ENCODE measurements at regions not wholly inside any gene's neighbourhood (a gene's known extent, or its start where the extent isn't known, plus 50 kb on each side); places are given as distances from the start of the nearest gene placed in this dataset.
"Not testable (repeated sequence)": the region's sequence is repeated elsewhere in the genome, so short reads cannot be mapped to it uniquely, and the experiment has no call there.

DNA sequence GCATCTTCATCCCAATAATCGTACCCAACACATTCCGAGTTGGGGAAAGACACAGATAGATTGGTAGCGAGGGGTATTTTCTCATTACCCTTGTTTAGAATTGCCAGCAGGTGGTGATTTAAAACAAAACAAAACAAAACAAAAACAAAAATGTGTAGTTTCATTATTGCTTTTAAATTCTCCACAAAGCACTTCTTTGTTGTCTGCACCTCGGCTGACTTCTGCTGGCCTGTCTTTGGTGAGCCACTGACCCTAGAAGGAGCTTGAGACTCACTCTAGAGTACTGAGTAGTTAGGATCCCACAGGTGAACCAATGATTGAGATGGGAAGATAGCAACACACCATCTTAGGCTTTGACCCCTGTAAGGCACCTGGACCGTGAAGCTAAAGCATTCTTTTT is 105.4 kb upstream of the BET1 start:
- no peak for DNase-seq (ENCODE audit: low read depth)

DNA sequence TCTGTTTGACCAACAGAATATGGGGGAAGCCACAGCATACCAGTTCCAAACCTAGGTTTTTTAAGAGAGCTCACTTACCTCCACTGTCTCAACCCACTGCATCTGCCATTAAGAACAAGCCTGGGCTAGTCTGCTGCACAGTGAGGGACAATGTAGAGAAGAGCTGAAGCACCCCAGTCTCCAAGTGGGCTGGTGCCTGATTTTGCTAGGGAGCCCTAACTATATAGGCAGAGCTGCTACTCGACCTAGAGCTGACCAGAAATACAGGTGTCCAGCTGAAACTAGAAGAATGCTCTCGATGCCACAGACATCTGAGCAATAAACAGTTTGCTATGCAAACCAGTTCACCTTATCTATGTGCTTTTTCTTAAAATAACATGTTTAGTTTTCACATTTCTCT is 106.9 kb upstream of the BET1 start:
- no peak for DNase-seq (ENCODE audit: low read depth)

DNA sequence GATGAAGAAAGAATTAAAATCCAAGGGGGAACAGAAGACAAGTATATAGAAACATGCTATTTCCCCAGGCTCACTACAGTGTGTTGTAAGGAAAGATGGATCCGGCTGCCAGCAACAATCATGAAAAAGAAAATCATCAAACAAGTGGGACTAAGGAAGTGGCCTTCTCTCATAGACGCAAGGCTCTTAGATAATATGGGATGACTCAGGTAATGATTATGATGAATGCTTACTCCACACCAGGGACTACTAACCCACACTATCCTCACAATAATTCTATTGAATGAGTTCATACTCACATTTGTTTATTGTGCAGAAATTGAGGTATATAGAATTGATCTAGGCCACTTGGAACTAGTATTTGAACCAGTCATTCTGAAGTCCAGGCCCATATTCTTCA is 111.2 kb upstream of the BET1 start:
- DNase-seq (ENCODE audit: low read depth): no peak

DNA sequence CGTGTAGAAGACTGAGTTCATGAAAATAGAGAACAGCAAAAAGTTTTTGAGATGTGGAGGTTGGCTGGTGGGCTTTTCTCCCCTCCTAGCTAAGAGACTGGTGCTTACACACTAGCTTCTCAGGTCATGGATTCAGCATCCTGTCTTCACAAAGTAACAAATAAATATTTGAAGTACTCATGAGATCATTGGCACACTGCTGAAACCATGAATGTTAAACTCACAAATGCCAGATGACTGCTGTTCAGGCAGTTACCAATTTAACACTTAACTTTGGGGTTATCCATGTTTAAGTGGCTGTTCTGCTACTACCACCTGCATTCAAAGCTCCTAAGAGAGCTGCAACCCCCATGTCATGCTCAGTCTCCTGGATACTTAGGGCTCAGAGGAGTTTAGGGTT is 119.0 kb upstream of the BET1 start:
- no peak for DNase-seq (ENCODE audit: low read depth)

DNA sequence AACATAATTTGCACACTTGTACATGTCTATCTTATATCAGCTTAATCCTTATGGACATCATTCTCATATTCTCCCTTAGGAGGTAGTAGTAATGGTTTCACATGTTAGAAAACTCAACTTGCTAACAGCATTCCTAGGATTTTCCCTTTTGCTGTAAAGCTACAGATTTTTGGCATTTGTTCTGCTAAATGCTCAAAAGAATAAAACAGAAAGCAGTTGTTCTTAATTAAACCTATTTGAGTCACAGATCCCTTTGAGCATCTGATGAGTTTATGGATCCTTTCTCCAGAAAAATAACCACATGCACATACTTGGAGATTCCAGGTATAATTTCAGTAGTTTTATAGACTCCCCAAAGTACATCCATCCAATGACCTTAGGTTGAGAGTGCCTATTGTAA is 122.9 kb upstream of the BET1 start:
- no peak for DNase-seq (ENCODE audit: low read depth)

DNA sequence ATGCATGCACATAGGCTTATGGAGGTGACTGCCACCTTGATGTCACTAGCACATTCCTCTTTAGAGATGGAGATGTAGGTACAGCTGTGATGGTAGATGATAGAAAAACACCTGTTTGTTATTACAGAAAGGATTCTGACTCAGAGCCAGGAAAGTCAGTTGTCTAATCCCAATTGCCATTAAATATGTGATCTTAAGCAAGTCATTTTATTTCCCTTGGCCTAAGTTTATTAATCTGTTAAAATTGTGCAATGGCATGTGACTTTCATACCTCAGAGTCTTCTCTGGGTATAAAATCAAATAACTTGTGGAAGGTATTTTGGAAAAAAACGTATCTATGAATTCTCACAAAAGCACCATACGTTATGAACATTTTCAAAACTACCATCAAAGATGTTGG is 123.9 kb upstream of the BET1 start:
- no peak for DNase-seq (ENCODE audit: low read depth)

DNA sequence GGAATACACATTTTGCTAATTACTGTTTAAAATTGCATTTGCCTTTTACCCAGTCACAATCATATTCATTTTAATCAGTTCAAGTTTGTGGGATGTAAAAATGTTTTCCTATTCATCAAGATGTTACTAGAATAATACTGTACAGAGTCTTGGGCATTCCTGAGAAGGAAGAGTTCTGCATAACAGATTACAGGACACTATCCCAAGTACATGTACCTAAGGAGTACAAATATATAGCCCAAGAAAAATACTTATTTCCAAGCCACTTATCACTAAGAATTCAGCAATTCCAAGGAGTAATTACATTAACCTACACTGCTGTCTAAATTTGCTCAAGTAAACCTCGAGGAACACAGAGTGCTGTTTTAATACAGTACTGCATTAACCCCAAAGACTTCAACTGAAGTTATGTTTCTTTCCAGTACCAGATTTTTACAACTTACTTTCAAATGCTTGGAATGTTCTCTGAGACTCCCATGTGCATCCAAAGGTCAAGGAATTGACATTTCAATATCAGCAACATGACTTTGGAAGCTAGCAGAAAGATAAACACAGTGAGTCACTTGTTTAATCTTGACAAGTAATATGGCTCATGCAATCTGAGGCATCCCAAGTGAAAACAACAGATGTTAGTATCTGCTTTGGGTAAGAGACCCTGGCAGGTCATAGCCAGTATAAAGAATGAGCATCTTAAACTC is 125.4 kb upstream of the BET1 start:
- no peak for DNase-seq (ENCODE audit: low read depth)

DNA sequence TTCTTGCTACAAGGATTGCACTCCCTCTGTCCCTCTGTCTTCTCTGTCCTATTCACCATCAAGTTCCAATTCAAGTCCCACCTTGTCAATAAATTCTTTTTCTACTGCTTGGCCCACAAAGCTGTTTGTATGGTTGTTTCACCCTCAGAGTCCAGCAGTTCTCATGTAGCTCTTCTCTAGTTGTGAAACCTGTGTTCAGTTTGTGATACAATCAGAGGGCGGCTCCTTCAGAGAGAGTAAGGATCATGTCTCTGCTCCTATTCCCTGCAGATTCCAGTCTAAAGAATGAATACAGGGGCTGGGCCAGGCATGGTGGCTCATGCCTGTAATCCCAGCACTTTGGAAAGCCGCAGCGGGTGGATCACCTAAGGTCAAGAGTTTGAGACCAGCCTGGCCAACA is 126.6 kb upstream of the BET1 start:
- no peak for DNase-seq (ENCODE audit: low read depth)

DNA sequence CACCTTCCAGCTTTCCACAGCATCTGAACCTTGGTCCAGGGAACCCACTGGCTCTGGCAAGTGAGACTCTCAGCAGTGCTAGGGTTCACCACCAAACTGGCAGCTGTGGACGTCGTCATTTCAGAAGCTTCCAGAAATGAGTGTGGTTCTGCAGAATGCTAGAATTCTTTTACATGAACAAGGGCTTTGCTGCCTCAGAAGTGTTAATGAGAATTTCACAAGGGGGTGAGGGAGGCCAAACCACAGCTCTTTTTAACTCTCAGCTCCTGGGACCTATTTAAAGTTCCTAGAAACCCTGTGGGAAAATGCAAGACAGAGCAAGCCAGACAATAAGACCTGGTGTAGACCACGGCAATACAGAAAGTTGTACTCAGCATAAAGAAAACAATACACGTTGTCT is 129.3 kb upstream of the BET1 start:
- DNase-seq (ENCODE audit: low read depth): no peak

DNA sequence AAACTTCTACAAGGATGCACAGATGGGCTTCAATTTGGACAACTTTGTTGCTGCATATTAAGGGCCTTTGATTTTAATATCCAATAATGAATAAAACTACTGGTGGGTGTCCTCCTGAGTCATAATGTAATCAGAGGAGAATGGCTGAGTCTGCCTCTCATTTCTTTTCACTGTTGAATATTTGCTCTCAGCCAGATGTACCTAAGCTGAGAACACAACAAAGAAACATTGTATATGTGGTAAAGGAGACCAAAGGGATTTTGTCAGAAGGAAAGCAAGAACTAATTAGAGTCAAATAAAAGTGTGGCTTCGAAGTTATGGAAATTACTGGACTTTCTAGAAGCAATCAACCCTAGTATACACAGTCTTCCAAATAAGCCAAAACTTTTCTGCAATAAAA is 131.0 kb upstream of the BET1 start:
- no peak for DNase-seq (ENCODE audit: low read depth)

DNA sequence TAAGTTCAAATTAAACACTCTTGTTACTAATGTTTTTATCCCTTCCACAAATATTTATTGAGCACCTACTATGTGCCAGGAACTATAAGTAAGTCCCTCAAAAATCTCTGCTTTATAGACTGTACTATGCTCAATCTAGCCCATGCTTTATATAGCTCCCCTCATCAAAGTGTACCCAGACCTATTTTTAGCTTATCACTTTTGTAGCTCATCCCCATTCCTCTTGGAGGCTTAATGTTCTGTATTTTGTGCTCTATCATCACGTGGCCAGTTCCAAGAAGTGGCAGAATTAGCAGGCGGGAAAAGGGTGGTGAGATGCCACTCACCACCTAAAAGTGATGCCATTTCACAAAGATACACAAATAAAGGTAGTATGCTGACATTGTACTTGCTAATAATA is 138.1 kb upstream of the BET1 start:
- no peak for DNase-seq (ENCODE audit: low read depth)

DNA sequence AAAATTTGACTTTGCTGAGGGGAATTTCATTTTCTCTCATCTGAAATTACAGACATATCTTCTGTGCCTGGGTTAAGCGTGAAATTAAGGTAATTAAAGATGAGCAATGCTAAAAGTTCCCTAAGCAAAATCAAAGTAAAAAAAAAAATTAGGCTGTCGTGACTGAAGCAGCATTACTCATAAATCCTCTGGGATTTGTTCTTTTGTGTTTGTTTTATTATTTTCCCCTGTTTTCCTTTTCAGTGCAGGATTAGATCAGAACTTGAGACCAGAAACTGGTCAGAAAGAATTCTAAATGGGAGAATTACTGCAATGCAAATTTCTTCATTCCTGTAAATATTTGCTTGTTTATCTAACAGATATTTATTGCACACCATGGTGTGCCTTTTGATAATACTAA is 141.4 kb upstream of the BET1 start:
- DNase-seq (ENCODE audit: low read depth): no peak

DNA sequence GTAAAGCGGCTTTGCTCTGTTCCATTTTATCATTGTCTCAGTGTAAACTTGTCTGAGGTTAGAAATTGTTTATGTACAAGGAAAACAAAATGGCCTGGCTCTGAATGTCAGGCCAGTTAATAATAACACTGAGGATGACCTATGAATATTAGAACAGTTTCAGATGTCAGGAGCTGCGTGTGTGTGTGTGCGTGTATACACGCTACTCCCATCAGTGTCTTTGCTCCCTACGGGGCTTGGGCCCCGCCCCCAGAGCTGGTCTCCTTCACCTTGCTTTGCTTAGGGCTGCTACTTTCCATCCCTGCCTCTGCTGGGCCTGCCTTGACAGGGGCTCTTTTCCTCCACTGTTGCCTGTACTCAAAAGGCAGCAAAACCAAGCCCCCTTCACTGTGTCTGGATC is 142.3 kb upstream of the BET1 start:
- no peak for DNase-seq (ENCODE audit: low read depth)

DNA sequence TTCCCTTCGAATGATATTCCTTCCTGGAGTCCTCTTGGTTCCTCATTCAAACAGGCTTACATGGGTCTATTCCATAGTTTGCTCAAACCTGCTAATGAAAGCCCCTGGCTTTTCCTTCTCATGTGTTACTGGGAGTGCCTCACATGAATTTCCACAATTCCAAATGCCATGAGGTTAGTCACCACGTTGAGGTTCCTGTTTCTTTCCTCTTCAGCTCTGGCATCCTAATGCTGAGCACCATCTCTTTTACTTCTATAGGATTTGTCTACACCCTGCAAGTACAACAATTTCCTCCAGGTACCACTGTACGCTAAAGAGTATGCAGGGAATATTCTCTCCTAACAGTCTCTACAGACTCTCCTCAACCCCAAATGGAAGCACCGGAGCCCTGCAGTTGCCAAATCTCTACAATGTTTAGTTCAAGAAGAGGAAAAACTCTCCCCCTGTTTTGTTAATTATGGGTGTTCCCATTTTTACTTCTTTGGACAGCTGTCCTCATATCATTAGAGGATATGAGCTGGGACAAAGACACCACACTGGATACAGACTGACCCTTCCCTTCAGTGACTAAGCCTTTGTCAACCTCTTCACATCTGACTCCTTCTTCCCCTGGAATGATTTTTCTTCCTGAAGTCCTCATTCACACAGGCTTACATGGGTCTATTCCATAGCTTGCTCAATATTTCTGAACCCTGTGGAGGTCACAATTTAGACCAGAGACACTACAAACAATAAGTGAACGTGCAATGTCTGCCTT is 145.8 kb upstream of the BET1 start:
- no peak for DNase-seq (ENCODE audit: low read depth)

DNA sequence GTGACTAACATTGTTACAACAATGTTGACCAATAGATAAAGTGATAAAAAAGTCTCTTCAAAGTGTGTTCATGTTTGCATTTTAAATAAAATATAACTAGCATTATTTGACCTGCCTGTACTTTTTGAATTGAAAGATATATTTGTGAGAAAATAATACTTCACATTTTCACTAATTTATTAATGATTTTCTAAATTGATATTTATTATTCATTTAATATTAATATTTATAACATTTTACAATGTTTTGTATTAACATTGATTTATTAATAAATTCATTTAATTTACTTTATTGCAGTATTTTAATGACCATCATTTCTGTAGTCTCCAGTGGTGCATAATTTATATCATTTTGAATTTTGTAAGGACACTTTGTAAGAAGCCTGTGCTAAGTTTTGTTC is 150.0 kb upstream of the BET1 start:
- DNase-seq (ENCODE audit: low read depth): no peak

DNA sequence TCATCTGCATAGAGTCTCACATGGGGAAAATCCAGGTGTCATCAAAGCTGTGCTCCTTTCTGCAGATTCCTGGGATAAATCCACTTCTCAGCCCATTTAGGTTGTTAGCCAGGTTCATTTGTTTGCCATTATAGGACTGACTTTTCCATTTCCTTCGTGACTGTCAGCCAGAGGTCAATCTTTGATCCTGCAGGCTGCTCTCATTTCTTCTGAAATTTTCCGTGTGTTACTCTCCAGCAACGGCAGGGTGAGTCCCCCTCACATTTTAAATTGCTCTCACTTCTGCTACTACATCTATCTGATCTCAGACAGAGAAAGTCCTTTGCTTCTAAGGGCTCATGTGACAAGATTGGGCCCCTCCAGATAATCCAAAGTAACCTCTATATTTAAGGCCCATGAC is 150.7 kb upstream of the BET1 start:
- DNase-seq (ENCODE audit: low read depth): no peak

DNA sequence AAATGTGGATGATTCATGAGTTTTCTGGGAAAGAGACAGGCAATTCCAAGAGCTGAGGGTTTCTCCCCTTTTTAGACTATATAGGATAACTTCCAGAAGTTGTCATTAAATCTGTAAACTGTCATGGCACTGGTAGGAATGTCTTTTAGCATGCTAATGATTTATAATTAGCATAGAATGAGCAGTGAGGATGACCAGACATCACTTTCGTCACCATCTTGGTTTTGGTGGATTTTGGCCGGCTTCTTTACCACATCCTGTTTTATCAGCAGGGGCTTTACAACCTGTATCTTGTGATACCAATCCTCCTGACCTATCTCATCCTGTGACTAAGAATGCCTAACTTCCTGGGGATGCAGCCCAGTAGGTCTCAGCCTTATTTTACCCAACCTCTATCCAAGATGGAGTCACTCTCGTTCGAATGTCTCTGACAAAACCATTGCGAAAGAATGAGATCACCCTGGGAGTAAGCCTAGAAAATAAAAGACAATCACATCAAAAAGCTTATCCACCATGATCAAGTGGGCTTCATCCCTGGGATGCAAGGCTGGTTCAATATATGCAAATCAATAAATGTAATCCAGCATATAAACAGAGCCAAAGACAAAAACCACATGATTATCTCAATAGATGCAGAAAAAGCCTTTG is 153.6 kb upstream of the BET1 start:
- not testable (repeated sequence) for DNase-seq (ENCODE audit: low read depth)

DNA sequence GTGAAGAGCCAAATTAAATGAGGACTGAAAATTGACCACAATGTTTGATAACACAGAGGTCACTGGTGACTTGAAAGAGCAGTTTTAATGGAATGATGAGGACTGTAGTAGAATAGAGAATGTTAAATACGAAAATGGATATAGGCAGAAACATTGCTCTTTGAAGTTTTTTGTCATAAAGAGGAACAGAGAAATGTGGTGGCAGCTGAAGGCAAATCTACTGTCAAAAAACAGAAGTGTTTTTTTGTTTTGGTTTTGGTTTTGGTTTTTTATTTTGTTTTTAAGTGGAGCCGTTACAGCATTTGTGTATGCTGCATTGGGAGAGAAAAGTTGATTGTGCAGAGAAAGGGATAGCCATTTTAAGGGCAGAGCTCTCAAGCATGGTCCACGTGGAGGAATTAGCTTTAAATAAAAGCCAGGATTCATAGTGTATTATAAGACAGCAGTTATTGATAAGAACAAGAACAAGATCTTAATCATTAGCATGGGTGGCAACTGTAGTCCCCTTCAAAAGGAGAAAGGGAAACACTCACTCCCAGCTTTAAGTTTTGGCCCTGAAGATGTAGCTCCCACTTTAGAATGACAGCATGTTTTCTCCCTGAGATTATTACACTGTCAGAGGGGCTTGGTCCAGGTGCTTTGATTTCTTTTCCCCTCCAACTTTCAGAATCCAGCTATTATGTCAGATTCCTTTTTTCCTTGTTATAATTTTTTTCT is 156.7 kb upstream of the BET1 start:
- no peak for DNase-seq (ENCODE audit: low read depth)

DNA sequence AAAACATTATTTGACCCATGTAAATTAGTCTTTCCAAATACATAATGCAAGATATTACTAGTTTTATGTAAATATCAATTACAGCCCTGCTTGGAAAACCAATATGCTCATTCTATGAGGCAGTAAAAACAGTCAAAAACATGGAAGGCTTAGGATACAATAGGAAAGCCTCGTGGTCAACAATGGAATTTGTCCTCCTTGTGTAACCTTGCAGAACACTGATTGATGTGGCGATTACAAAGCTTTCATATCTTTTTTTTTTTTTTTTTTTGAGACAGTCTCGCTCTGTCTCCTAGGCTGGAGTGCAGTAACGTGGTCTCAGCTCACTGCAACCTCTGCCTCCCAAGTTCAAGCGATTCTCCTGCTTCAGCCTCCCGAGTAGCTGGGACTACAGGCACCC is 157.3 kb upstream of the BET1 start:
- no peak for DNase-seq (ENCODE audit: low read depth)

DNA sequence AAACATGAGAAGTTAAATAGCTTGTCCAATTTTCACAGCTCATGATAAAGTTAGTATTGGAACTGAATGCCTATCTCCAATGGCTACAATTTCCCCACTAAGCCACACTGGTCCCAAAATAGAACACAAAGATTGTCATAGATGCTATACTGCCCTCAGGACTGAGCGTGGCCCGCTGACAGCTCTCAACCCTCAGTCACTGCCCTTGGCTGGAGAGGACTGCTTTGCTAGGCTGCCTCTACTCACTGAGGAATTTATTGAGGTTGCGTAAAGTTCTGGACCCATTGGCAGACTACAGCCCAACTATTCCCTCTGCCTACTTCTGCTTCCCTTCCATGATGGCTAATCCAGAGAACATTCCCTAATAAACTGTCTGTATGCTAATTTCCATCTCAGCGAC is 165.5 kb upstream of the BET1 start:
- DNase-seq (ENCODE audit: low read depth): no peak

DNA sequence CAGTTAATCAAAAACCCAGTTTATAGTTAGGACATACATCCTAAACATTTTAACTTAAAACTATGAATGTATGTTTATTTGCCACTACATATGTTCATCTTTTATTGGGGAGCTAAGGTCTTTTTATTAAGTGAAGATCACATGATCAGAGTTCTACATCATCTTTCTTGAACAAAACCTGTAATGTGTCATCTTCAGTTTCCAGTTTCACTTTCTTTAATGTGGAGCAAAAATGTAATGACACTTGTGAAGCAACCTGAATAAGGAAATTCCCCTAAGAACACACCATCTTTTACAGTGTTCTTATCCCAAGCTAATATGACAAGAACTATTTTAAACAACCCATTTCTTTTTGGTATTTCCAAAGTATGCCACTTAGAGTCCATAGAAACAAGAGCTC is 166.7 kb upstream of the BET1 start:
- DNase-seq (ENCODE audit: low read depth): no peak

DNA sequence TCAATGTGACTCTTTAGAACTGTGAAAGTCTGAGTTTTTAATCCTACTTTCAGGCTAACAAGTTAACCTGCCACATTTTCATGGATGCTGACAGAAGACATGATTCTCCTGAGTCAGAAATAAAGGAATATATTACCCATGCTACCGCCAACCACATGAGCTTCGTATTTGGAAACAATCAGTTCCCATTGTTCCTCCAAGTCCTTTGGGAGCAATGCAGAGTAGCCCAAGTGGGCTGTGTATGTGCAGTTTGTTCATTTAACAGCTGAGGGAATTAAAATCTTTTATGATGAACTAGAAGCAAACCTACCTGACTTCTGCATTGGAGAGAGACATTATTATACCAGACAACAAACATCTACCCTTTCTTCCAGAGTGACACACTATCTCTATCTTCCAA is 169.3 kb upstream of the BET1 start:
- DNase-seq (ENCODE audit: low read depth): no peak

DNA sequence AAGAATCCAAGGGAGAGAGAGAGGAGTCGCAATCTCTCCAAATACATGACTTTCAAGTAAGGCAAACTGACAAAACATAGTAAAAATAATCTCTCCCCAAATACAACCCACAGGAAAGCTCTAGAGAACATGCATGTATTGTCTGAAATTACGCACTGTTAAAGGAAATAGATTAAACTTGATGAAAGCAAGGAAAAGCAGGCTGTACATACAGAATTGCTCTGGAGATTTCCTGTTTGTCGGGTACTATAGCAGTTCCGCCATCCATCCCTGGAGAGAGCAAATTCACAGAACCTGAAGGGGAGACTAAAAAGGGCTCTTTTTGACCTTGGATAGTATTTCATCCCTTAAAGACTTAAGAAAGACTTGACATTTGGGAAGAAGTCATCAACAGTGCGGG is 170.2 kb upstream of the BET1 start:
- DNase-seq (ENCODE audit: low read depth): no peak
